ENCODE measurements at regions not wholly inside any gene's neighbourhood (a gene's known extent, or its start where the extent isn't known, plus 50 kb on each side); places are given as distances from the start of the nearest gene placed in this dataset.

GRCh38 chr3:59133311-59133710 is 83.5 kb upstream of the CFAP20DC start:
- H3K4me3 ChIP-seq = no peak overlapping the region
- ChIA-PET CTCF (no interaction called here), SMC1A (ENCODE audit: uncharacterized antibody, unreplicated experiment) (no interaction called here), POLR2A (no interaction called here), RAD21 (ENCODE audit: unreplicated experiment) (interaction anchor here (0.9 kb wide), 1 partner anchor 146 kb away, joined by 3 read pairs; no protein-coding TSS in a partner anchor)
- no peak for TF ChIP-seq NFIC (IDR thresholded peaks at IDR 0.05; ENCODE audit: low read depth, low read length)
- no peak for TF ChIP-seq PML (IDR thresholded peaks at IDR 0.05; ENCODE audit: low read length)
- no peak for TF ChIP-seq BHLHE40 (IDR thresholded peaks at IDR 0.05; ENCODE audit: borderline replicate concordance in 1 of 2, low read depth in 2 of 2, low read length in 1 of 2)
- TF ChIP-seq SMC3 (IDR thresholded peaks at IDR 0.05; ENCODE audit: borderline replicate concordance, low read length) = no peak
- no peak for TF ChIP-seq CEBPB (IDR thresholded peaks at IDR 0.05; ENCODE audit: borderline replicate concordance in 1 of 2, low read depth in 2 of 2, low read length in 2 of 2)
- no peak for TF ChIP-seq BACH1 (IDR thresholded peaks at IDR 0.05; ENCODE audit: borderline replicate concordance)
- no peak for TF ChIP-seq E4F1 (IDR thresholded peaks at IDR 0.05; ENCODE audit: borderline replicate concordance, partially characterized antibody)
- TF ChIP-seq ZNF217 (IDR thresholded peaks at IDR 0.05) = no peak
- no peak for TF ChIP-seq BCL11A (IDR thresholded peaks at IDR 0.05; ENCODE audit: low read depth, low read length)
- no peak for TF ChIP-seq CBFB (IDR thresholded peaks at IDR 0.05; ENCODE audit: low read depth)
- no peak for TF ChIP-seq SIN3A (IDR thresholded peaks at IDR 0.05; ENCODE audit: low read depth, low read length)
- H3K9me3 ChIP-seq (replicated peaks; ENCODE audit: control insufficient read depth, insufficient read depth, low read length) = no peaks in the 10 kb centered on the region
- H3K36me3 ChIP-seq (ENCODE audit: control insufficient read depth in 2 of 2, insufficient read depth in 2 of 2, low read length in 1 of 2) = no peaks in the 10 kb centered on the region
- FAIRE-seq (no peak), ATAC-seq (no peak), DNase-seq (ENCODE audit: low read depth, low spot score) (no peak)
- H2AFZ ChIP-seq (ENCODE audit: control insufficient read depth, low read depth, low read length) = no peak overlapping the region
- no peak overlapping the region for H3K27ac ChIP-seq (ENCODE audit: control insufficient read depth, insufficient read depth)
- WGBS (ENCODE audit: insufficient coverage, insufficient replicate concordance, low lambda C conversion rate, missing lambda C conversion rate) = 13% methylated on average over 4 of the region's 4 CpGs
- no peak overlapping the region for H3K9ac ChIP-seq (ENCODE audit: control insufficient read depth, insufficient read depth, low read length)
- no peaks in the 10 kb centered on the region for H3K79me2 ChIP-seq (ENCODE audit: control insufficient read depth, insufficient read depth, low read length)
- BruUV-seq (replicated peaks) = no TSS peak
- no peaks in the 10 kb centered on the region for H4K20me1 ChIP-seq (ENCODE audit: control insufficient read depth, insufficient read depth)
- no peaks in the 10 kb centered on the region for H3K27me3 ChIP-seq (replicated peaks in 1 of 2; ENCODE audit: control insufficient read depth in 2 of 2, insufficient read depth in 2 of 2, low read length in 1 of 2)
- H3K4me2 ChIP-seq (ENCODE audit: control insufficient read depth, insufficient read depth) = no peak overlapping the region
- H3K4me1 ChIP-seq (ENCODE audit: control insufficient read depth, insufficient read depth, low read length) = no peaks in the 10 kb centered on the region
- intact Hi-C loops (cut with micrococcal nuclease; ENCODE audit: unreplicated experiment) = no loop called here
- in situ Hi-C loops (cut with MboI) = no loop called here
